Transverse colon (tissue), 3 donors: ENCODE measurements at regions not wholly inside any gene's neighbourhood (a gene's known extent, or its start where the extent isn't known, plus 50 kb on each side); places are given as distances from the start of the nearest gene placed in this dataset.

ENCODE experiments used
- POLR2A ChIP-seq: fragments of 450-650 bp; IDR thresholded peaks from one replicate; pipeline ENCODE4 v1.6.1; 2016; ENCODE audit warnings: antibody characterized with exemption, mild to moderate bottlenecking, moderate library complexity
- TF ChIP-seq, protein P1 (sequence below), 5 experiments: fragments of 200-600 bp in 3 of 5; fragments of 450-650 bp in 2 of 5; sonication (generic) in 3 of 5; IDR thresholded peaks; 1 replicate in 2 of 5; 2 replicates in 3 of 5; pipeline ENCODE4 v1.5.1; 2016 to 2017; ENCODE audit warnings: antibody characterized with exemption in 5 of 5, inconsistent platforms in 3 of 5, mild to moderate bottlenecking in 2 of 5, moderate library complexity in 1 of 5

GRCh38 chr7:131689662-131690234 is 133.3 kb upstream of the PODXL start:
- TF ChIP-seq, protein P1, sequence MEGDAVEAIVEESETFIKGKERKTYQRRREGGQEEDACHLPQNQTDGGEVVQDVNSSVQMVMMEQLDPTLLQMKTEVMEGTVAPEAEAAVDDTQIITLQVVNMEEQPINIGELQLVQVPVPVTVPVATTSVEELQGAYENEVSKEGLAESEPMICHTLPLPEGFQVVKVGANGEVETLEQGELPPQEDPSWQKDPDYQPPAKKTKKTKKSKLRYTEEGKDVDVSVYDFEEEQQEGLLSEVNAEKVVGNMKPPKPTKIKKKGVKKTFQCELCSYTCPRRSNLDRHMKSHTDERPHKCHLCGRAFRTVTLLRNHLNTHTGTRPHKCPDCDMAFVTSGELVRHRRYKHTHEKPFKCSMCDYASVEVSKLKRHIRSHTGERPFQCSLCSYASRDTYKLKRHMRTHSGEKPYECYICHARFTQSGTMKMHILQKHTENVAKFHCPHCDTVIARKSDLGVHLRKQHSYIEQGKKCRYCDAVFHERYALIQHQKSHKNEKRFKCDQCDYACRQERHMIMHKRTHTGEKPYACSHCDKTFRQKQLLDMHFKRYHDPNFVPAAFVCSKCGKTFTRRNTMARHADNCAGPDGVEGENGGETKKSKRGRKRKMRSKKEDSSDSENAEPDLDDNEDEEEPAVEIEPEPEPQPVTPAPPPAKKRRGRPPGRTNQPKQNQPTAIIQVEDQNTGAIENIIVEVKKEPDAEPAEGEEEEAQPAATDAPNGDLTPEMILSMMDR (IDR thresholded peaks at IDR 0.05): no peak
- TF ChIP-seq POLR2A: no peak
